Fibroblast of the aortic adventitia (primary cell): ENCODE measurements at regions not wholly inside any gene's neighbourhood (a gene's known extent, or its start where the extent isn't known, plus 50 kb on each side); places are given as distances from the start of the nearest gene placed in this dataset.

Source experiments
- DNase-seq: peaks from one replicate; pipeline ENCODE4 v3.0.0-alpha.2; 2010; ENCODE audit warnings: low read depth
- H3K4me3 ChIP-seq: 2 replicates; pipeline ENCODE4 v1.5.1; 2011; ENCODE audit warnings: low read depth, mild to moderate bottlenecking, control low read depth, low read length, moderate library complexity
- CTCF ChIP-seq: IDR thresholded peaks from 2 replicates; pipeline ENCODE4 v1.5.1; 2011; ENCODE audit warnings: mild to moderate bottlenecking, low read length, control low read depth, inconsistent platforms; ENCODE audit not compliant: insufficient read depth

GRCh38 chr1:209414803-209415329 lies 168.6 kb upstream of the CAMK1G start:
- no peak for TF ChIP-seq CTCF
- no peak overlapping the region for H3K4me3 ChIP-seq
- no peak for DNase-seq

- no peak for TF ChIP-seq CTCF
- DNase-seq = no peak
These were observed 167.5 kb upstream of the CAMK1G start for GRCh38 chr1:209416039-209416438.

GRCh38 chr1:209416716-209417115 lies 166.8 kb upstream of the CAMK1G start:
- DNase-seq = no peak
- H3K4me3 ChIP-seq = no peak overlapping the region
- no peak for TF ChIP-seq CTCF

More at GRCh38 chr1:209416039-209416438, 167.5 kb upstream of the CAMK1G start:
- no peak overlapping the region for H3K4me3 ChIP-seq

GRCh38 chr1:209417761-209418160 lies 165.8 kb upstream of the CAMK1G start:
- no peak for TF ChIP-seq CTCF
- H3K4me3 ChIP-seq = no peak overlapping the region
- DNase-seq = no peak

GRCh38 chr1:209420276-209420675 lies 163.2 kb upstream of the CAMK1G start:
- TF ChIP-seq CTCF = no peak
- DNase-seq = no peak
- no peak overlapping the region for H3K4me3 ChIP-seq

- TF ChIP-seq CTCF = no peak
- H3K4me3 ChIP-seq = no peak overlapping the region
- no peak for DNase-seq
These were observed 162.3 kb upstream of the CAMK1G start for GRCh38 chr1:209421186-209421585.
